Stimulated activated CD4-positive, alpha-beta T cell treated with anti-CD3 and anti-CD28 coated beads, Interleukin-15, amount 100 ng/mL, for 1 hour (primary cell): ENCODE measurements at regions not wholly inside any gene's neighbourhood (a gene's known extent, or its start where the extent isn't known, plus 50 kb on each side); places are given as distances from the start of the nearest gene placed in this dataset.

Experiments used
- DNase-seq, 2 donors: peaks; one replicate each; pipeline ENCODE4 v3.0.0-alpha.2; 2020; ENCODE audit warnings: low read depth in 1 of 2, low spot score in 1 of 2

DNA sequence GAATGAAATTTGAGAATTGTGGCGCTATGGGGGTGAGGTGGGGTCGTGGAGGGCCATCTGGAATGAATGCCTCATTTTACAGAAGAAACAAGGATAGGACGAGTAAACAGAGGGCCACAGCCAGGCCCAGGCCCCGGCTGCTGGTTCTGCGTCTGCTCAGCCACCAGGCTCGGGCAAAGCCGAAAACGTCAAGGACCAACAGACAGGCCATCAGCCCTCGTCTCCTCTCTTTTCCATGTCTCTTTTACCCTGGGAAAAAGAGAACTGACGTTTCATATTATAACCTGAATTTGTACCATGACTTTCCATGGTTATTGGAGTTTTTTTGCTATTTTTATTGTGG is 212.4 kb upstream of the ARID1B start:
- no peak for DNase-seq

- DNase-seq: peak; percentile 45 to 67
These were observed 212.9 kb upstream of the ARID1B start for GRCh38 chr6:156564127-156564806.

DNA sequence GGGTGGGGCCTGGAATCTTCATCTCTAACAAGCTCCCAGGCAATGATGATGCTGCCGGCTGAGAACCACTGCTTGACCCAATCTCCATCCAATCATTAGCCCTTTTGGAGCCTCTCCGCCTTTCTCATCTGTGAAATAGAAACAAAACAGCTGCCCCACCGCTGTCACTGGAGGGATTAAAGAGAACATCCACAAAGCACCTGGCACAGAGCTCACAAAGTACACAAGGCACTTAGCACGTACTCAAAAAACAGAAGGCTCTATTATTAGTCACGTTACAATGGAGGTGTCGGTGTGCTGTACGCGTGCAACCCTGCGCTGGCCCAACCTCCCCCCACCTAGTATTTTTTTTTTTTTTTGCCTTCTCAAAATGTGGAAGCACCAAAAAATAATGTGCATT is 213.5 kb upstream of the ARID1B start:
- DNase-seq: no peak

GRCh38 chr6:156562636-156563035 is 214.5 kb upstream of the ARID1B start:
- no peak for DNase-seq

- DNase-seq: no peak
These were observed 215.2 kb upstream of the ARID1B start for GRCh38 chr6:156562019-156562418.

GRCh38 chr6:156560476-156560875 is 216.7 kb upstream of the ARID1B start:
- DNase-seq: no peak

- DNase-seq: no peak
These were observed 218.0 kb upstream of the ARID1B start for GRCh38 chr6:156559162-156559690.

- no peak for DNase-seq
These were observed 219.3 kb upstream of the ARID1B start for GRCh38 chr6:156557911-156558259.

DNA sequence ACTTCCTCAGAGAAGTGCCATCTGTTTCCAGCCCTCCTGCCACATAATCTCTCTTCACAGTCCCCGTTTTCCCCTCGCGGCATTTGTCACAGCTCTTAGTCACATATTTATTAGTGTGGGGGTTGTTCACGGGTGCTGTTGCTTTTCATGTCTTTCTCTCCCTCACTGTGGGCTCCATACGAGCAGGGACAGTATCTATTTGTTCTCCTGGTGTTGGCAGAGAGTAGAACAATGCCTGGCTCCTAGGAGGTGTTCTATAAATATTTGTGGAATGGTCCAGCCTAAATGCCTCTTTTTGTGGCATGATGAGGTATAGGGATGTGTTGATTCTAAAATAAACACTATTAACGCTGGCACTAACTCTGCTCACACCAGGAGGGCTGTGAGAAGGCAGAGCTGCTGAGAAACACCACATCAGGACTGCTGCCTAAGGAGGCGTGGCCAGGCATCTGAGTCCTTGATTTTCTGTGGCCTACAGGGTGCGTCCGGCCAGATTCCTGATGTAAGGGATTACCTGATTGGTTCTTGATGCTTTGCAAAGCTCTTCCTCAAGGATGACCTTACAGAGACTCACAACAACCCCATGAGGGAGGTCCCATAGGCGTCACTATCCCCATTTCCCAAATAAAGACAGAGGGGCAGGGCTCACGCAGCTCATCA is 219.8 kb upstream of the ARID1B start:
- no peak for DNase-seq

DNA sequence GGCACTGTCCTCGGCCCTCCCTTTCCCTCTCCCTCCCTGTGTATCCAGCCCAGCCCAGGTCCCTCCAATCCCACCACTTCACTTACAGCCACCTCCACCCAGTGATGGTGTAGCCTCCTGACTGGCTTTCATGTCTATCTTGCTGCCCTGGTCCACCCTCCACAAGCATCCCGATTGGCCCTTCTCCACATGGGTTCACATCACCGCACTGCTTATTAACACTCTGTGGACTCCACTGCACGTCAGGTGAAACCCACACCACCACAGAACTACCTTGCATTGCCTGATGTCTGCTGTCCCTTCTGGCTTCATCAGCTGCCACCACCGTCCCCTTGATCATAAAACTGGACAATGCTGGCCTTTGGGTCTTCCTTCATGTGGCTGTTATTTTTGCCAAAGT is 220.4 kb upstream of the ARID1B start:
- DNase-seq: no peak

GRCh38 chr6:156555116-156555515 is 222.1 kb upstream of the ARID1B start:
- DNase-seq: no peak

GRCh38 chr6:156554160-156554559 is 223.0 kb upstream of the ARID1B start:
- DNase-seq: no peak

DNA sequence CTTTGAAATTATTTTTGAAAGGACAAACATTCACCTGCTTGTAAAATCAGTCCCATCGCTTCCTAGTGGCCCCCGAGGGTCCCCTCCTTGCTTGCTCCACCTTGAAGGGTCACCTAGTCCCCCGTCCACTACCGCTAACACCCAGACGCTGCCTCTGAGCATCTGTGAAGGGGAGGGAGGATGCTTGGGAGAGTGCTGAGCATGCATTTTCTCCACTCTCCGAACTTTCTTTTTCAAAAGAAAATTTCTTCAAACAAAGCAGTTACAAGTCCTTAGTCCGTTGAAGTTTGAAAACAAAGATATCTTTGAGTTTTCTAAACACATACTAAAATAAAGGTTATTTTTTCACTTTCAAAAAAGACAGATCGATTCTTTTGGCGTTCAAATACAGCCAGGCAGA is 224.3 kb upstream of the ARID1B start:
- no peak for DNase-seq

GRCh38 chr6:156550949-156551348 is 226.2 kb upstream of the ARID1B start:
- no peak for DNase-seq

DNA sequence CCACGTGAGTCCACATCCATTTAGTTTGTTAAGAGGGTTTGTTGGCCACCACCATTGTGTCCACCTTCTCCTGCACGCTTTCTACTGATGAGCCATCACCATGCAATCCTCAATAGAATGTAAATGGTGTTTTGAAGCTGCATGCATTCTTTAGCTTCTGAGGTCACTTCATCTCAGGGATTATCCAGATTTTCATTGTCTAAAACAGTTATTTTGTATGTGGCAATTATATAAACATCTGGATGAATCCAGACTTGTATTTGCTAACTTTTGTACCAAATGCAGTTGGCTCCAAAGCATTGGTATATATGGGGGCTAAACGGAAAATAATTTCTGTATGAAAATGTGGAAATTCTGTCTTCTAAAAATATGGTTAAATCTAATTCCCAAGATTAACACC is 231.2 kb upstream of the ARID1B start:
- DNase-seq: no peak

- DNase-seq: no peak
These were observed 232.2 kb upstream of the ARID1B start for GRCh38 chr6:156545021-156545420.

- DNase-seq: no peak
These were observed 233.1 kb upstream of the ARID1B start for GRCh38 chr6:156544046-156544445.

DNA sequence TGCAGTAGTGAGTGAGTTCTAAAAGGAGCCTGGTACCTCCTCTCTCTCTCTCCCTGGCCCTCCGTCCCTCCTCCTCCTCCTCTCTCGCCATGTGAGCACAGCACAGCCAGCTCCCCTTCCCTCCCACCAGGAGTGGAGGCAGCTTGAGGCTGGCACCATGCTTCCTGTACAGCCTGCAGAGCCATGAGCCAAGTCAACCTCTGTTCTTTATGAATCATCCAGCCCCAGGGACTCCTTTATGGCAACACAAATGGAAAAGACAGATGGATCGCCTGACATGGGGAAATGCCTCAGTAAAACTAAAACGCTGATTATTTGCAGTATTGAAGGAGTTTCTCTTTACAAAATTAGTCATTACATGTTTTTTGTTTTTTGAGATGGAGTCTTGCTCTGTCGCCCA is 233.7 kb upstream of the ARID1B start:
- no peak for DNase-seq

- DNase-seq: no peak
These were observed 238.1 kb upstream of the ARID1B start for GRCh38 chr6:156538875-156539660.

DNA sequence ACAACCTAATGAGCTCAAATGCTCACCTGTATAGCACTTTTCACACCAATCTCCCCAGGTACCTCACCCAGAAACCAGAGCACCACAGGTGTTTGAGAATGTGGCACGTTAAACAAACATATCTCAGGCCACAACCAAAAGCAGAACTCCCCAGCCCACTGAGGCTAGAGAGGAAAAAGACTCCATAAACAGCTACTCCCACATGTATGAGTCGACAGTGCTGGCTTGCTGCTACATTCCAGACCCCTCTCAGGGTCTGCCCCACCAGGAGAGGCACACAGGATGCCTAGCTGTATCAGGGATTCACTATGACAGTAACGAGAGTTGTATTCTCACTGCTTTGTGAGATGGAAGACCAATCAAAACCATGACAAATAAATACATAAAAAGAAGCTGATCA is 242.6 kb upstream of the ARID1B start:
- no peak for DNase-seq

GRCh38 chr6:156533872-156534524 is 243.2 kb upstream of the ARID1B start:
- no peak for DNase-seq

DNA sequence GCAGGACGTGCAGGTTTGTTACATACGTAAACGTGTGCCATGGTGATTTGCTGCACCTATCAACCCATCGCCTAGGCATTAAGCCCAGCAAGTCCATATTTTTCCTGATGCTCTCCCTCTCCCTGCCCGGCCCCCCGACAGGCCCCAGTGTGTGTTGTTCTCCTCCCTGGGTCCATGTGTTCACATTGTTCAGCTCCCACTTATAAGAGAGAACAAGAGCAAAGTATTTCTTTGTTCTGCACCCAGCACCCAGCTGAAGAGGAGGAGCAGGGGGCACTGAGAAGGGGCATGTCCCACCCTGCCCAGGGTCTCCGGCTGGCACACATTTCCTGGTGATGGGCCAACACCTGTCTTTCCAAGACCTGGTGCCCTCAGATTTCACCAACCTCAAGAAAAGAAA is 251.1 kb upstream of the ARID1B start:
- DNase-seq: no peak
